Upper lobe of right lung (tissue), 1 donor: ENCODE measurements at regions not wholly inside any gene's neighbourhood (a gene's known extent, or its start where the extent isn't known, plus 50 kb on each side); places are given as distances from the start of the nearest gene placed in this dataset.

Source experiments
- ATAC-seq: fragments of 200-7000 bp; cut with Tn5 transposase; one replicate; pipeline ENCODE4 v1.9.1; 2020; ENCODE audit warnings: mild to moderate bottlenecking, moderate library complexity
- DNase-seq: peaks from one replicate; pipeline ENCODE4 v3.0.0-alpha.2; 2020
- H3K27ac ChIP-seq: fragments of 200-600 bp; one replicate; pipeline ENCODE4 v1.8.0; 2022
- H3K27me3 ChIP-seq: fragments of 200-600 bp; one replicate; pipeline ENCODE4 v1.8.0; 2022; ENCODE audit warnings: mild to moderate bottlenecking
- H3K36me3 ChIP-seq: fragments of 200-600 bp; one replicate; pipeline ENCODE4 v1.8.0; 2022
- H3K4me1 ChIP-seq: fragments of 200-600 bp; one replicate; pipeline ENCODE4 v1.8.0; 2022
- H3K4me3 ChIP-seq: fragments of 200-600 bp; one replicate; pipeline ENCODE4 v1.8.0; 2022; ENCODE audit warnings: mild to moderate bottlenecking
- H3K9me3 ChIP-seq: fragments of 200-600 bp; one replicate; pipeline ENCODE4 v1.8.0; 2022
- CTCF ChIP-seq: fragments of 200-600 bp; IDR thresholded peaks from one replicate; pipeline ENCODE4 v1.8.0; 2022; ENCODE audit warnings: antibody characterized with exemption
- intact Hi-C: fragments of 100-400 bp; cut with DNase I; formaldehyde crosslinking; loops from one replicate; pipeline ENCODE4 v1.11.0; 2022
- donor health status: DM: no; HTN: yes; CAD: no; lungs with severe emphysema.

DNA sequence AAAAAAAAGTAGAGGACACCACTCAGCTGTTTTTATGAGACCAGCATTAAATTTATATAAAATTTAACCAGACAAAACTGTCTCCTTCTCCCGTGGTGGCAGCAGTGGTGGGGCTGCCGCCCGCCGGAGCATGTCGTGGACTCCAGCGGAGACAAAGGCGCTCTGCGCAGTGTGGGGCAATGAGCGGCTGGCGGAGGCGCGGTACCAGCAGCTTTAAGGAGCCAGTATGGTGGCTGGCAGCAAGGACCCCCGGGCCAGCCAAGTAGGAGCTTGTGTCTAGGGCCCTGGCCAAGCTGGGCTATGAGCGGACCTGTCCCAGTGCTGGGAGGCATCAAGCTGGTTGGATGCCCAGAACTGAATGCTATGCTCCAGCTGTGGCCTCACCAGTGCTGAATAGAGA is 2102.9 kb downstream of the NCAM2 start:
- no peak overlapping the region for H3K4me3 ChIP-seq
- no peak for DNase-seq
- peak; percentile 47 for ATAC-seq
- intact Hi-C loops, result no loop called here
- no peaks in the 10 kb centered on the region for H3K27me3 ChIP-seq
- no peak for TF ChIP-seq CTCF
- H3K4me1 ChIP-seq, result no peaks in the 10 kb centered on the region
- no peaks in the 10 kb centered on the region for H3K36me3 ChIP-seq
- H3K27ac ChIP-seq, result no peak overlapping the region
- no peaks in the 10 kb centered on the region for H3K9me3 ChIP-seq

- Histone ChIP-seq H3K9me3 (no peaks in the 10 kb centered on the region), H3K4me1 (no peaks in the 10 kb centered on the region), H3K27ac (no peak overlapping the region), H3K36me3 (no peaks in the 10 kb centered on the region), H3K27me3 (no peaks in the 10 kb centered on the region), H3K4me3 (no peak overlapping the region)
- DNase-seq (no peak), ATAC-seq (no peak)
- intact Hi-C loops, result no loop called here
- no peak for TF ChIP-seq CTCF
These were observed 2110.3 kb downstream of the NCAM2 start for GRCh38 chr21:23108533-23108932.

- intact Hi-C loops, result no loop called here
- Histone ChIP-seq H3K4me3 (no peak overlapping the region), H3K9me3 (no peaks in the 10 kb centered on the region), H3K27ac (no peak overlapping the region), H3K36me3 (no peaks in the 10 kb centered on the region), H3K27me3 (no peaks in the 10 kb centered on the region), H3K4me1 (no peaks in the 10 kb centered on the region)
- no peak for TF ChIP-seq CTCF
- no peak for DNase-seq
- no peak for ATAC-seq
These were observed 2112.9 kb downstream of the NCAM2 start for GRCh38 chr21:23111070-23111600.

DNA sequence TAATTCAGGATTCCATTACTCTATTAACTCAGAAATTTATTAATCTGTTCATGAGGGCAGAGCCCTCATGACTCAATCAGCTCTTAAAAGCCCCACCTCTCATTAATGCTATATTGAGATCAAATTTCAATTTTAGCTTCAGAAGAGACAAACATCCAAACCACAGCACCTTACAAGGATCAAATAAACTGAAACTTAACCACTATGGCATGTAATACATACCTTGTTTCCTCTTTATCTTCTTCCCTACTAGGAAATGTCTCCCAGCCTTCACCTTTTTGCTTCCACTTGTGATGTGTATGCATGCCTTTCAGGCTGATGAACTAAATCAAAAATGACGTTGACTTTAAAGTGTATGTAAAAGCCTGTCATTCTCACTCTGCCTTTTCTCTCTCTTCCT is 2121.3 kb downstream of the NCAM2 start:
- no peaks in the 10 kb centered on the region for H3K4me1 ChIP-seq
- no peaks in the 10 kb centered on the region for H3K27me3 ChIP-seq
- no peak for TF ChIP-seq CTCF
- H3K27ac ChIP-seq, result no peak overlapping the region
- no peak for DNase-seq
- H3K36me3 ChIP-seq, result no peaks in the 10 kb centered on the region
- intact Hi-C loops, result no loop called here
- H3K9me3 ChIP-seq, result no peaks in the 10 kb centered on the region
- ATAC-seq, result no peak
- no peak overlapping the region for H3K4me3 ChIP-seq

DNA sequence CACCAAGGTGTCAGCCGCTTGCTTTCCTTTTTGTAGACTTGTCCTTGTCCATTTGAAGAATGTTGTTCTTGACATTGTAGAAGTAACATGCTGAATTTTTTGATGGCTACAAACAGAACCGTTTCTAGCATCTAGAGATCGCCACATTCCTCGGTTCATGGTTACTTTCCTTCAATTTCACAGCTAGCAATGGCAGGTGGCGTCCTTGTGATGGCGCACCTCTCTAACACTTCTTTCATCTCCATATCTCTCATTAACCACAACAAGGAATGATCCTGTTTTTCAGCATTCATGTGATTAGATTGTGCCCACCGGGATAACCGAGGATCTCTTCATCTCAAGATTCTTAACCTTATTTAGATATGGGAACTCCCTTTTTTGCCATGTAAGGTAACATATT is 2129.8 kb downstream of the NCAM2 start:
- ATAC-seq (no peak), DNase-seq (no peak)
- Histone ChIP-seq H3K4me1 (no peaks in the 10 kb centered on the region), H3K36me3 (no peaks in the 10 kb centered on the region), H3K27ac (no peak overlapping the region), H3K9me3 (no peaks in the 10 kb centered on the region), H3K27me3 (no peaks in the 10 kb centered on the region), H3K4me3 (no peak overlapping the region)
- TF ChIP-seq CTCF, result no peak
- intact Hi-C loops, result no loop called here

DNA sequence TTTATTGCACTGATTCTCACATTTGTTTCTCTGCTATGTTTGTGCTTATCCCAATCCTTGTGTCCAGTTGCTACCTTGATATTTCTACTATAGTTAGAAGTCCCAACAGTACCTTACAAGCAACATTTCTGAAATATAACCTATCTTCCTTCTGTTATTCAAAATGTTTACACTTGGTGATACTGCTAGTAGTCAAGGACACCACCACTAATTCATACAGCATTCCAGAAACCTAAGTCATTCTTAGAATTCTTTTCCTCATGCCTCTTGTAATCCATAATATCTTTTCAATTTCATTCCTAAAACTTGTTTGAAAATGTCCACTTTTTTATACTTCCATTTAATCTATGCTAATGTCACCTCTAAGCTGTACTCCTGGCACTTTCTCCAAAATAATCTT is 2132.1 kb downstream of the NCAM2 start:
- Histone ChIP-seq H3K27ac (no peak overlapping the region), H3K9me3 (no peaks in the 10 kb centered on the region), H3K36me3 (no peaks in the 10 kb centered on the region), H3K27me3 (no peaks in the 10 kb centered on the region), H3K4me3 (no peak overlapping the region), H3K4me1 (no peaks in the 10 kb centered on the region)
- intact Hi-C loops, result no loop called here
- DNase-seq, result no peak
- ATAC-seq, result no peak
- no peak for TF ChIP-seq CTCF
